HG02981 (cell line): ENCODE measurements at regions not wholly inside any gene's neighbourhood (a gene's known extent, or its start where the extent isn't known, plus 50 kb on each side); places are given as distances from the start of the nearest gene placed in this dataset.

Experiments used
- ATAC-seq: cut with Tn5 transposase; IDR thresholded peaks from one replicate; pipeline ENCODE4 v1.9.1; 2021; ENCODE audit warnings: mild to moderate bottlenecking, moderate library complexity; ENCODE audit not compliant: unreplicated experiment

GRCh38 chr6:111957623-111958315 is 84.5 kb upstream of the FYN start:
- no peak for ATAC-seq

- ATAC-seq: no peak
Observed at GRCh38 chr6:111958534-111958933, 85.3 kb upstream of the FYN start.

GRCh38 chr6:111959766-111960165 is 86.5 kb upstream of the FYN start:
- no peak for ATAC-seq

DNA sequence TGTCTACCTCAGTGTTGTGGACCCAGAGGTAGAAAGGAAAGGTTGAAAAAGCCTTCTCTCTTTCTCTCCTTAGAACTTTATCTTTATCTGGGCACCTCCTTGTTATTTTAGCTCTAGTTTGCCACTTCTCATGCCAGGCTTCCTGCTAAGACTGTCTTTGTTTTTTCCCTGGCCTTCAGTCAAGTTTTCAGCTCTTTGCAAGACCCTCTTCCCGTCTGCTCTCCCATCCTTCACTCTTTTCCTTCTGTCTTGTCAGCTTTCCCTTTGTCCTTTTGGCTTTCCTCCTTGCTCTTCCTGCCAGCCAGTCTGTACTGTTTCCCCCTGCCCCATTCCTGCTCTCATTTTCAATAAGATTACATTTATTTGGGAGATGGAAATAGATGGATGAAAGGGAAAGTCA is 86.8 kb upstream of the CCN6 start:
- no peak for ATAC-seq

DNA sequence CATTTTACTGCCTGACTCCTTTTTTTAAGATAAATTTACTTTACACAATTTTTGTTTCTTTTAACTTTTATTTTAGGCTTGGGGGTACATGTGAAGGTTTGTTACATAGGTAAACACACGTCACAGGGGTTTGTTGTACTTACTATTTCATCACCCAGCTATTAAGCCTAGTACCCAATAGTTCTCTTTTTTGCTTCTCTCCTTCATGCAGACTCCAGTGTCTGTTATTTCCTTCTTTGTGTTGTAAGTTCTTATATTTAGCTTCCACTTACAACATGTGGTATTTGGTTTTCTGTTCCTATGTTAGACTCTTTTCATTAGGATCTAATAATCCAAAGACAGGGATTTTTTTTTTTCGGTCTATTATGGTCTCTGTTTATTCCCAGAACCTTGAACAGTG is 83.5 kb upstream of the CCN6 start:
- no peak for ATAC-seq

- ATAC-seq: no peak
Observed at GRCh38 chr6:111971181-111971841, 82.6 kb upstream of the CCN6 start.

GRCh38 chr6:111971866-111972532 is 81.9 kb upstream of the CCN6 start:
- ATAC-seq: no peak

DNA sequence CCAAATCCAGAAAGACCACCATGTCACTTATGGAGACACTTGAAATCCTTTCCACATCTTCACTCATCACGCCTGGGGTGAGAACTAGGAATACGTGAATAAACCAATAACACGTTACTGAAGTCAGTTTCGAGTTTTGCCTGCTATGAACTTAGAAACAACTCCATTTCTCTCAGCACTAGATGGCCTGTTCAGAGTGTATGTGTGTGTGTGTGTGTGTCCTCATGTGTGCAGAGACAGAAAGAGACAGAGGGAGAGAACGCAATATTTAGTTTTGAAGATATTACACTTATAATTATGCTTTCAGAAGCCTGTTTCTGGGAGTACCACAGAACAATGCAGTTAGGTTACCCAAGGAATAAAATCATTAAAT is 81.2 kb upstream of the CCN6 start:
- ATAC-seq: no peak

DNA sequence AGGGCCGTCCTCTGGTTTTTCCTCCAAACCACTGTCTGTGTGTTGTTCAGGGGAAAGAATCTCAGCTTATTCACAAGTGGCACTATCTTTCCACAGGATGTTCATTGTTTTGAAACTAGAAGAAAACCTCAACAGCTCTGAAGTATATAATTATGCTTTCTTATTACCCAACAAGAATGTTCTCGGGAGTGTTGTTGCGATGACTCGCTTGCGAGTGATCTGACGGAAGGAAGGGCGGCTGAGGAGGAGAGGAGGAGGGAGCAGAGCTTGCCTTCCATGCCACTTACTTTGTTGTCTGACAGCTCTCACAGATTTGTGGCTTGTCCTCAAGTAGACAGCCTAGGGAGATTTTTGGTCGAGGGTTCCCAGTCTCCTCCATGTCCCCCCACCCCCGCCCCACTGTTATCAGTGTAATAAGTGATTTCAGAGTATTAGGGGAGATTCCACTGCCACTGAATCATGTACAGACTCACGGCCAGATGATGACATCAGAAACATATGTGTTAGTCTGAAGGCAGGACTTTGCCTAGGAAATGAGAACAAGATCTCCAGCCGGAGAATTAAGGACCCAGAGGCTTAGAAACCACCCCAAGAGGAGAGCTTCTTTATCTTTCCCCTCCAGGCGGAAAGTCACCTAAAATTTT is 80.7 kb upstream of the CCN6 start:
- no peak for ATAC-seq

DNA sequence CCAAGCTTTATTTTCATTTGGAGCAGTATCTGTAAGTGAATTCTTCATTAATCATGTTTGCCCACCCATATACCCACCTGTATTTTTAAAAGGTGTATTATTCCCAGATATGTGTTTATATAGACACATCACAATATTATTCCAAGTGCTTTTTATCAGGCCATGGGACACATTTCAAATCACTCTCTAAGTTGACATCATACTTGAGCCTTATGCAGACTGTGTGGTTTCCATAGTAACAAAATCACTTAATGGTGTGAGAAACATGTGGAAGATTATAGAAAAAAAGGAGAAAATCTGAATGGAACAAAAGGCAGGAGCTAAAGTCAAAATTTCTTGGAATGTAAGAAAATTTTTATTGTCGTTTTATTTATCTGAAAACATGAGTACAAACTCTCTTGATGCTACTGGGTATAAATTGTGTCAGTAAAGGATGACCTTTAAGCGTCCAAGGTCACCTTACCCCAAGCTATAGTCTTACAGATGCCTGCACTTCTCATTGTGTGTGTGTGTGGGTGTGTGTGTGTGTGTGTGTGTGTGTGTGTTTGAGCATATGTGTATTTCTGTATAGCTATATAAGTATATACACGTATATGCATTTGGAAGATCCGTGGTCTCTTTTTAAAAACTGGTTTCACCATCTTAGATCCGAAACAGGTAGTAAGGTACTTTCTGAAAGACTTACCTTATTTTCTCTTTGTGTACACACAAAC is 79.8 kb upstream of the CCN6 start:
- ATAC-seq: no peak

DNA sequence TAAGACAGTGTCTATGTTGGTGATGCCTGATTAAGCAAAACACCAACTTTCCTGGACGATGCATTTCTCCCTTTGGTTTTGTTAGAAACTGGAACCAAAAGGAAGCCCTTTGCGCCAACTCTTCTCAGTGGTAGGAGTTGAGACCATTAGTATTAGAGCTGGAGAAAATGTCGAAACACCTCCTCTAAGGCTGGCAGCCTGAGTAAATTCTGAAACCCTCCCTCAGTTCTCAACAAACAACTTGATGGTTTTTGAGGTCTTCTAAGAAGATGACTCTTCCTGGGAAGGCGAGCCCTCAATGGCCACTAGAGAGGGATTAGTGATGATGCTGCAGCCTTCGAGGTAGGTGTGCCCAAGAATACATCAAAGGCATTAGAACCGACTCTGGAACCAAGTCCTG is 78.4 kb upstream of the CCN6 start:
- ATAC-seq: no peak

DNA sequence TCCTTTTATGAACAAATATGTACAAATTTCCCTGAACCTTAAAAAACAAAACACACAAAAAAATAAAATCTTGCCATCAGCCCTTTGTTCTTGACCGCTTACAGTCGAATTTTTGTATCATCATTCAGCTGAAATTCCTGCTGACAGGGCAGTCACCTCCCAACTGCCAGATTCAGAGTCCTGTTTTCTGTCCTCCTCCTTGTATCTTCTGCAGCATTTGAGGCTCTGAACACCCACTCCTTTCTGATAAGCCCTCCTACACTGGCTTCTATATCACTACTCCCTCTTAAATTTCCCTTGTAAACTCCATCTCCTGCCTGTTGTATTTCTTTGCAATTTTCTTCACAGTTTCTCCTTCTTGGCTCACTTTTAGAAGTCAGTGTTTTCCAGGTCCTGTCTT is 77.8 kb upstream of the CCN6 start:
- no peak for ATAC-seq

DNA sequence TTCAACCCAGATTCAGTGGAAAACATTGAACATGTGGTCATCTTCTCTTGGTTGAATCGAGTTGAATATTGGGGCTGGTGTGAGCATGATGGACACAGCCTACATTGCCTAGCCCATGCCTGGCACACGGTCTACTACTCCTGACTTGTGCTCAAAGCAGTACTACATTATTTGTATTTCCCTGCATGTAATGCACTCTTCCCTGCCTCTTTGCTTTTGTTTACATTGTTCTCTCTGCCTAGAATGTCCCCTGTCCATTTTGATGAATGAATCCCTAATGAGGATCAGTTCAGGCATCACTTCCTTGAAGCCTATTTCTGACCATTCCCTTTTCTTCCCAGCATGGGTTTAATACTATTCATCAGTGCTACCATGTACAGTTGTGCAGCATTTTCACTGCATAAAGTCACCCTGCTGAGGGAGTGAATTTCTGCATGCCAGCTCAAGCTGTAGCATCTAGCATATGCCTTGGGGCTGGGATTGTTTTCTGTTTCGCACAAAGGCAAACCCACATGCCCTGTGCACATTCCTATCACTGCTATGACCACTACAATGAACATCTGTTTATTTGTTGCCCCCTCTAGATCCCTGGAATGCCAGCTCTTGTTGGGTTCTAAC is 75.3 kb upstream of the CCN6 start:
- no peak for ATAC-seq

DNA sequence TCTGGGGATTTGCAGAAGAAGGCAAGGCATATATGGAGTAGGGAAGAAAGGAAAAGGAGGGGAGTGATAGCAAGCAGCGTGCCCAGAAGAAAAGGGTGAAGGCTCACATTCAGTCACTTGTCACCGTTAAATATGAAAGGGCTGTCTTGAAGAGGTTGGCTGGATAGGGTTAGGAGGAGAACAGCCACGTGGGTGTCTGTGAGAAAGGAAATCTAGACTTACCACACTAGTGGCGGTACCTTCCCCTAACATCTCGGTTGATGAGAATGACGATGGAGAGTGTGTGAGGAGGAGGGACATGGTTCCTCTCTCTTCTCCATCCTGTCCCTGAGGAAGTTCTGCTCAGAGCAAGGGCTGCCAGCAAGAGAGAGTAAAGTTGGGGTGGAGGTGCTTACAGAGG is 74.3 kb upstream of the CCN6 start:
- ATAC-seq: no peak

DNA sequence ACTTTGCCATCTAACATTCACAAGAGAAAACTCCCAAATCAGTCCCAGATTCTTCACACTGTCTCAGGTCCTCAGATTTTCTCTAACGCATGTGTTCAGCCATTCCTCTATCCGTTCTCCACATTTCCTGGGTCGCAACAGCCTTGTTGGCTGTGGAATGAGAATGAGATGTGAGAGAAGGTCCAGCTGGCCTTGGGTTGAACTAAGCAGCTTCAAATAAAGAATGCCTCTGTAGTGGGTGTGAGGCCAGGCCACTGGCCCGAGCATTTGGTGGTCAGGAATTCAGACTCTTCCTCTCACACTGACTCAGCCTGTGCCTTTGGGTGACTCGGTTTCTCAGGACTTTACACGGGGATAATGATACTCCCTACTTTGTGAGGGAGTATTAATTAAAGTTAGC is 73.8 kb upstream of the CCN6 start:
- no peak for ATAC-seq

DNA sequence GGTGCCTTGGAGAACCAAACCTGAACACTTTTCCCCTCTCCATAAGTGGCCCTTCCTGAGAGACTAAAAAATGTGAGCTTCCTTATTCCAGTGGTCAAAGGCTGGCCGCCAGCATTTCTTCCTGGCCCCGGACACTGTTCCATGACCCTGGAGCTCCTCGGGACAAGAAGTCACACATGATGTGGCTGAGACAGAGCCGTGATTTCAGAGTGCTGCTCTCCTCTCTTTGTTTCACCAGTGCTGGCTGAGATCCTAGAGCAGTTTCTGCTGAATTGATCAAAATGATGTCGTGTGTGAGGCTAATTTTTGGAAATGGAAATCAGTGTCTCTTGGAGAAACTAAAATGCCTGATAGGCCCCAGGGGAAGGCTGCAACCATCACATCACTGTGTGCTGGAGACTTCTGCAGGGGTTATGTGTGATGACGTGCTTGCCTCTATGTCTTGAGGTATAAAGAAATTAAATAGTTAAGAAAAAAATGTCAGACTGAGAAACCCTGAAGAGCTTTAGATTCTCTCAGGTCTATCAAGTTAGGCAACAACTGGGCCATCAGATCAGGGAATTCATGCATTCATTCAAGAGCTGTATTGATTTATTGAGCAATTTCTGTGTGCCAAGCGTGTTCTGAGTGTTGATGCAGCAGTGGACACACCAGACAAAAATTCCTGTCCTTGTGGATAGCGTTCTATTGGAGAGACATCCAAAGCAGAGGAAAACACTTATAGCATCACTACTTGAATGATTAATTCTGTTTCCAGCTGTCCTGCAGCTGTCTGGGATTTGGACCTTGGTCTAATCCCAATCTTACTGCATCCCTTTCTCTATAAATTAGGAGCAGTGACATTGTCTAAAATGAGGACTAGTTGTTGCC is 72.7 kb upstream of the CCN6 start:
- no peak for ATAC-seq

GRCh38 chr6:111982681-111983080 is 71.2 kb upstream of the CCN6 start:
- ATAC-seq: no peak

DNA sequence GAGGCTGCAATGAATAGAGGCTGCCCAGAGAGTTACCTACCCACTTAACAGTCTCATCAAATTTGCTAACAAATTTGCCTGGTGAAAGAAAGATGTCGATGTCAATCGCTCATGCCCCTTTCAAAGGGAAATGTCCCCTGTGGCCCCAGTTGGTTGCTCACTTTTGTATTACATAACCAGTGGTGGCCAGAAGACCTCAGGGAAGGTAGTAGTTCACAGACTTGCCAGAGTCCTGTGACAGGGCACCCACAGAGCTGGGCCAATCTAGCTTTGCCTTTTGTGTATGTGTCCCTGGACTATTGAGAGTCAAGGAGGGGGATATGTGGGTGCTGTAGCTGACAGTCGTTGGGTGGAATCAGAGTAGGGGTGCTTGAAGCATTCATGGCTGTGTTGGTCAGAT is 70.7 kb upstream of the CCN6 start:
- ATAC-seq: no peak

GRCh38 chr6:111984081-111984480 is 69.8 kb upstream of the CCN6 start:
- no peak for ATAC-seq
